SK-N-SH (cell line): ENCODE measurements at regions not wholly inside any gene's neighbourhood (a gene's known extent, or its start where the extent isn't known, plus 50 kb on each side); places are given as distances from the start of the nearest gene placed in this dataset.

Experiments used
- EZH2phosphoT487 ChIP-seq: fragments of 200-600 bp; sonication (generic); IDR thresholded peaks from 2 replicates; pipeline ENCODE4 v1.6.1; 2017; ENCODE audit warnings: low read depth, mixed run types, mild to moderate bottlenecking, antibody characterized with exemption, moderate library complexity, borderline replicate concordance
- NRF1 ChIP-seq: IDR thresholded peaks from 2 replicates; pipeline ENCODE4 v1.6.1; 2012; ENCODE audit warnings: low read depth, mild to moderate bottlenecking, low read length
- POLR2AphosphoS5 ChIP-seq: IDR thresholded peaks from 2 replicates; pipeline ENCODE4 v1.6.1; 2012; ENCODE audit warnings: low read depth, low read length
- RAD21 ChIP-seq: IDR thresholded peaks from 2 replicates; pipeline ENCODE4 v1.6.1; 2012; ENCODE audit warnings: mild to moderate bottlenecking, low read length
- RXRA ChIP-seq: IDR thresholded peaks from 2 replicates; pipeline ENCODE4 v1.4.0; 2012; ENCODE audit warnings: low read depth, mild to moderate bottlenecking, borderline replicate concordance
- SMC3 ChIP-seq: IDR thresholded peaks from 2 replicates; pipeline ENCODE4 v1.6.1; 2012; ENCODE audit warnings: low read depth, low read length, improper control_type of control experiment
- TAF1 ChIP-seq: IDR thresholded peaks from 2 replicates; pipeline ENCODE4 v1.6.1; 2012; ENCODE audit warnings: low read depth, mild to moderate bottlenecking, low read length, moderate library complexity, borderline replicate concordance
- TF ChIP-seq, protein P1 (sequence below): IDR thresholded peaks from 2 replicates; pipeline ENCODE4 v1.4.0; 2012; ENCODE audit warnings: low read depth, borderline replicate concordance
- TF ChIP-seq, protein P2 (sequence below): fragments of 200-600 bp; sonication (generic); IDR thresholded peaks from 2 replicates; pipeline ENCODE4 v1.6.1; 2017; ENCODE audit warnings: antibody characterized with exemption, mild to moderate bottlenecking, moderate library complexity
- TF ChIP-seq, protein P3 (sequence below): IDR thresholded peaks from 2 replicates; pipeline ENCODE4 v1.6.1; 2012; ENCODE audit warnings: mild to moderate bottlenecking, low read depth, low read length, moderate library complexity
- TF ChIP-seq, protein P4 (sequence below): IDR thresholded peaks from 2 replicates; pipeline ENCODE4 v1.4.0; 2012; ENCODE audit warnings: low read depth
- TF ChIP-seq, protein P5 (sequence below): IDR thresholded peaks from 2 replicates; pipeline ENCODE4; 2012
- TF ChIP-seq, protein P6 (sequence below): fragments of 150-350 bp; IDR thresholded peaks from 2 replicates; pipeline ENCODE4 v1.6.1; 2017; ENCODE audit warnings: antibody characterized with exemption, low read length, low read depth, borderline replicate concordance

DNA sequence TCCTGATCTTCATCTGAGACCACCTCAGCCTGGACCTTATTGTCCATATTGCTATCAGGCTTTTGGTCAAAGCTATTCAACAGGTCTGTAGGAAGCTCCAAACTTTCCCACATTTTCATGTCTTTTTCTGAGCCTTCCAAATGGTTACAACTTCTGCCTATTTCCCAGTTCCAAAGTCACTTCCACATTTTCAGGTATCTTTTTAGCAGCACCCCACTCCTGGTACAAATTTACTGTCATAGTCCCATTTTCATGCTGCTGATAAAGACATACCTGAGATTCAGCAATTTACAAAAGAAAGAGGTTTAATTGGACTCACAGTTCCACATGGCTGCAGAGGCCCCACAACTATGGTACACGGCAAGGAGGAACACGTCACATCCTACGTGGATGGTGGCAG lies 815.5 kb downstream of the KCNJ2 start:
- TF ChIP-seq RAD21 (no peak), EZH2phosphoT487 (no peak), POLR2AphosphoS5 (no peak), SMC3 (no peak), TAF1 (no peak), RXRA (no peak), NRF1 (no peak)
- TF ChIP-seq, protein P1, sequence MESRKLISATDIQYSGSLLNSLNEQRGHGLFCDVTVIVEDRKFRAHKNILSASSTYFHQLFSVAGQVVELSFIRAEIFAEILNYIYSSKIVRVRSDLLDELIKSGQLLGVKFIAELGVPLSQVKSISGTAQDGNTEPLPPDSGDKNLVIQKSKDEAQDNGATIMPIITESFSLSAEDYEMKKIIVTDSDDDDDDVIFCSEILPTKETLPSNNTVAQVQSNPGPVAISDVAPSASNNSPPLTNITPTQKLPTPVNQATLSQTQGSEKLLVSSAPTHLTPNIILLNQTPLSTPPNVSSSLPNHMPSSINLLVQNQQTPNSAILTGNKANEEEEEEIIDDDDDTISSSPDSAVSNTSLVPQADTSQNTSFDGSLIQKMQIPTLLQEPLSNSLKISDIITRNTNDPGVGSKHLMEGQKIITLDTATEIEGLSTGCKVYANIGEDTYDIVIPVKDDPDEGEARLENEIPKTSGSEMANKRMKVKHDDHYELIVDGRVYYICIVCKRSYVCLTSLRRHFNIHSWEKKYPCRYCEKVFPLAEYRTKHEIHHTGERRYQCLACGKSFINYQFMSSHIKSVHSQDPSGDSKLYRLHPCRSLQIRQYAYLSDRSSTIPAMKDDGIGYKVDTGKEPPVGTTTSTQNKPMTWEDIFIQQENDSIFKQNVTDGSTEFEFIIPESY: no peak
- TF ChIP-seq, protein P2, sequence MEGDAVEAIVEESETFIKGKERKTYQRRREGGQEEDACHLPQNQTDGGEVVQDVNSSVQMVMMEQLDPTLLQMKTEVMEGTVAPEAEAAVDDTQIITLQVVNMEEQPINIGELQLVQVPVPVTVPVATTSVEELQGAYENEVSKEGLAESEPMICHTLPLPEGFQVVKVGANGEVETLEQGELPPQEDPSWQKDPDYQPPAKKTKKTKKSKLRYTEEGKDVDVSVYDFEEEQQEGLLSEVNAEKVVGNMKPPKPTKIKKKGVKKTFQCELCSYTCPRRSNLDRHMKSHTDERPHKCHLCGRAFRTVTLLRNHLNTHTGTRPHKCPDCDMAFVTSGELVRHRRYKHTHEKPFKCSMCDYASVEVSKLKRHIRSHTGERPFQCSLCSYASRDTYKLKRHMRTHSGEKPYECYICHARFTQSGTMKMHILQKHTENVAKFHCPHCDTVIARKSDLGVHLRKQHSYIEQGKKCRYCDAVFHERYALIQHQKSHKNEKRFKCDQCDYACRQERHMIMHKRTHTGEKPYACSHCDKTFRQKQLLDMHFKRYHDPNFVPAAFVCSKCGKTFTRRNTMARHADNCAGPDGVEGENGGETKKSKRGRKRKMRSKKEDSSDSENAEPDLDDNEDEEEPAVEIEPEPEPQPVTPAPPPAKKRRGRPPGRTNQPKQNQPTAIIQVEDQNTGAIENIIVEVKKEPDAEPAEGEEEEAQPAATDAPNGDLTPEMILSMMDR: no peak
- TF ChIP-seq, protein P3, sequence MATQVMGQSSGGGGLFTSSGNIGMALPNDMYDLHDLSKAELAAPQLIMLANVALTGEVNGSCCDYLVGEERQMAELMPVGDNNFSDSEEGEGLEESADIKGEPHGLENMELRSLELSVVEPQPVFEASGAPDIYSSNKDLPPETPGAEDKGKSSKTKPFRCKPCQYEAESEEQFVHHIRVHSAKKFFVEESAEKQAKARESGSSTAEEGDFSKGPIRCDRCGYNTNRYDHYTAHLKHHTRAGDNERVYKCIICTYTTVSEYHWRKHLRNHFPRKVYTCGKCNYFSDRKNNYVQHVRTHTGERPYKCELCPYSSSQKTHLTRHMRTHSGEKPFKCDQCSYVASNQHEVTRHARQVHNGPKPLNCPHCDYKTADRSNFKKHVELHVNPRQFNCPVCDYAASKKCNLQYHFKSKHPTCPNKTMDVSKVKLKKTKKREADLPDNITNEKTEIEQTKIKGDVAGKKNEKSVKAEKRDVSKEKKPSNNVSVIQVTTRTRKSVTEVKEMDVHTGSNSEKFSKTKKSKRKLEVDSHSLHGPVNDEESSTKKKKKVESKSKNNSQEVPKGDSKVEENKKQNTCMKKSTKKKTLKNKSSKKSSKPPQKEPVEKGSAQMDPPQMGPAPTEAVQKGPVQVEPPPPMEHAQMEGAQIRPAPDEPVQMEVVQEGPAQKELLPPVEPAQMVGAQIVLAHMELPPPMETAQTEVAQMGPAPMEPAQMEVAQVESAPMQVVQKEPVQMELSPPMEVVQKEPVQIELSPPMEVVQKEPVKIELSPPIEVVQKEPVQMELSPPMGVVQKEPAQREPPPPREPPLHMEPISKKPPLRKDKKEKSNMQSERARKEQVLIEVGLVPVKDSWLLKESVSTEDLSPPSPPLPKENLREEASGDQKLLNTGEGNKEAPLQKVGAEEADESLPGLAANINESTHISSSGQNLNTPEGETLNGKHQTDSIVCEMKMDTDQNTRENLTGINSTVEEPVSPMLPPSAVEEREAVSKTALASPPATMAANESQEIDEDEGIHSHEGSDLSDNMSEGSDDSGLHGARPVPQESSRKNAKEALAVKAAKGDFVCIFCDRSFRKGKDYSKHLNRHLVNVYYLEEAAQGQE: no peak
- TF ChIP-seq, protein P4, sequence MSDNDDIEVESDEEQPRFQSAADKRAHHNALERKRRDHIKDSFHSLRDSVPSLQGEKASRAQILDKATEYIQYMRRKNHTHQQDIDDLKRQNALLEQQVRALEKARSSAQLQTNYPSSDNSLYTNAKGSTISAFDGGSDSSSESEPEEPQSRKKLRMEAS: no peak
- TF ChIP-seq, protein P5, sequence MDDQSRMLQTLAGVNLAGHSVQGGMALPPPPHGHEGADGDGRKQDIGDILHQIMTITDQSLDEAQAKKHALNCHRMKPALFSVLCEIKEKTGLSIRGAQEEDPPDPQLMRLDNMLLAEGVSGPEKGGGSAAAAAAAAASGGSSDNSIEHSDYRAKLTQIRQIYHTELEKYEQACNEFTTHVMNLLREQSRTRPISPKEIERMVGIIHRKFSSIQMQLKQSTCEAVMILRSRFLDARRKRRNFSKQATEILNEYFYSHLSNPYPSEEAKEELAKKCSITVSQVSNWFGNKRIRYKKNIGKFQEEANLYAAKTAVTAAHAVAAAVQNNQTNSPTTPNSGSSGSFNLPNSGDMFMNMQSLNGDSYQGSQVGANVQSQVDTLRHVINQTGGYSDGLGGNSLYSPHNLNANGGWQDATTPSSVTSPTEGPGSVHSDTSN: no peak
- TF ChIP-seq, protein P6, sequence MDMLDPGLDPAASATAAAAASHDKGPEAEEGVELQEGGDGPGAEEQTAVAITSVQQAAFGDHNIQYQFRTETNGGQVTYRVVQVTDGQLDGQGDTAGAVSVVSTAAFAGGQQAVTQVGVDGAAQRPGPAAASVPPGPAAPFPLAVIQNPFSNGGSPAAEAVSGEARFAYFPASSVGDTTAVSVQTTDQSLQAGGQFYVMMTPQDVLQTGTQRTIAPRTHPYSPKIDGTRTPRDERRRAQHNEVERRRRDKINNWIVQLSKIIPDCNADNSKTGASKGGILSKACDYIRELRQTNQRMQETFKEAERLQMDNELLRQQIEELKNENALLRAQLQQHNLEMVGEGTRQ: no peak
